ENCODE measurements at regions not wholly inside any gene's neighbourhood (a gene's known extent, or its start where the extent isn't known, plus 50 kb on each side); places are given as distances from the start of the nearest gene placed in this dataset.

GRCh38 chr4:100244347-100244746, 54.1 kb upstream of the DDIT4L start:
- no peak for TF ChIP-seq CTCF (IDR thresholded peaks at IDR 0.05)
- TF ChIP-seq POLR2A (IDR thresholded peaks at IDR 0.05), result no peak
- no peak for TF ChIP-seq POLR2AphosphoS5 (IDR thresholded peaks at IDR 0.05)

All from stomach (tissue), 4 donors.